Gastrocnemius medialis (tissue), 4 donors: ENCODE measurements at regions not wholly inside any gene's neighbourhood (a gene's known extent, or its start where the extent isn't known, plus 50 kb on each side); places are given as distances from the start of the nearest gene placed in this dataset.

ENCODE experiments used
- POLR2A ChIP-seq, 2 donors: fragments of 450-650 bp; IDR thresholded peaks; one replicate each; pipeline ENCODE4 v1.6.1; 2017; ENCODE audit warnings: antibody characterized with exemption in 2 of 2, mild to moderate bottlenecking in 2 of 2, moderate library complexity in 2 of 2
- TF ChIP-seq, protein P1 (sequence below), 5 experiments: fragments of 450-650 bp in 3 of 5; fragments of 200-600 bp in 2 of 5; sonication (generic) in 2 of 5; IDR thresholded peaks in 4 of 5; conservative IDR thresholded peaks in 1 of 5; 1 replicate in 4 of 5; 2 replicates in 1 of 5; pipeline ENCODE4 v1.5.1; 2016 to 2019; ENCODE audit warnings: antibody characterized with exemption in 5 of 5, mild to moderate bottlenecking in 3 of 5, moderate library complexity in 3 of 5

DNA sequence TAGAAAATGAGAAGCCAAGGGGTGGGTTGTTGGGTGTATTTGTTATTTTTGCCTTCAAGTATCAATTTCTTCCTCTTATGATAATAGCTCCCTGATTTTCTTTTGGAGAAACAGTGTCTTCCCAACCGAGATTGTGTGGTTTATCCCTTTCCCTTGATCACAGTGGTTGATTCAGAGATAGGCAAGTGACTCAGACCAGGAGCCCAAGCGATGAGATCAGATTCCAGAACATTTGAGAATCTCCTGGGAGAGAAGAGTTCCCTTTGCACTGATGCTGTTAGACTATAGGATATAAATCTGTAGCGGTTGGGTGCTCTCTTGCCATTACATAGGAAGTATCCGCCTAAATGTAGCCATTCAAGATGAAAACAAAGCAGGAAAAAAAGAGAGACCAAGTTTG lies 90.1 kb upstream of the WDR26 start:
- TF ChIP-seq, protein P1, sequence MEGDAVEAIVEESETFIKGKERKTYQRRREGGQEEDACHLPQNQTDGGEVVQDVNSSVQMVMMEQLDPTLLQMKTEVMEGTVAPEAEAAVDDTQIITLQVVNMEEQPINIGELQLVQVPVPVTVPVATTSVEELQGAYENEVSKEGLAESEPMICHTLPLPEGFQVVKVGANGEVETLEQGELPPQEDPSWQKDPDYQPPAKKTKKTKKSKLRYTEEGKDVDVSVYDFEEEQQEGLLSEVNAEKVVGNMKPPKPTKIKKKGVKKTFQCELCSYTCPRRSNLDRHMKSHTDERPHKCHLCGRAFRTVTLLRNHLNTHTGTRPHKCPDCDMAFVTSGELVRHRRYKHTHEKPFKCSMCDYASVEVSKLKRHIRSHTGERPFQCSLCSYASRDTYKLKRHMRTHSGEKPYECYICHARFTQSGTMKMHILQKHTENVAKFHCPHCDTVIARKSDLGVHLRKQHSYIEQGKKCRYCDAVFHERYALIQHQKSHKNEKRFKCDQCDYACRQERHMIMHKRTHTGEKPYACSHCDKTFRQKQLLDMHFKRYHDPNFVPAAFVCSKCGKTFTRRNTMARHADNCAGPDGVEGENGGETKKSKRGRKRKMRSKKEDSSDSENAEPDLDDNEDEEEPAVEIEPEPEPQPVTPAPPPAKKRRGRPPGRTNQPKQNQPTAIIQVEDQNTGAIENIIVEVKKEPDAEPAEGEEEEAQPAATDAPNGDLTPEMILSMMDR (IDR thresholded peaks at IDR 0.05 in 4 of 5, conservative IDR thresholded peaks at IDR 0.05 in 1 of 5) = no peak
- TF ChIP-seq POLR2A (IDR thresholded peaks at IDR 0.05) = no peak
